NCI-H748 (cell line): ENCODE measurements at regions not wholly inside any gene's neighbourhood (a gene's known extent, or its start where the extent isn't known, plus 50 kb on each side); places are given as distances from the start of the nearest gene placed in this dataset.
"Not testable (repeated sequence)": the region's sequence is repeated elsewhere in the genome, so short reads cannot be mapped to it uniquely, and the experiment has no call there.

Experiments used
- DNase-seq: peaks from one replicate; lab custom pipeline; 2025; ENCODE audit not compliant: unreplicated experiment; lab: John Stamatoyannopoulos, UW

DNA sequence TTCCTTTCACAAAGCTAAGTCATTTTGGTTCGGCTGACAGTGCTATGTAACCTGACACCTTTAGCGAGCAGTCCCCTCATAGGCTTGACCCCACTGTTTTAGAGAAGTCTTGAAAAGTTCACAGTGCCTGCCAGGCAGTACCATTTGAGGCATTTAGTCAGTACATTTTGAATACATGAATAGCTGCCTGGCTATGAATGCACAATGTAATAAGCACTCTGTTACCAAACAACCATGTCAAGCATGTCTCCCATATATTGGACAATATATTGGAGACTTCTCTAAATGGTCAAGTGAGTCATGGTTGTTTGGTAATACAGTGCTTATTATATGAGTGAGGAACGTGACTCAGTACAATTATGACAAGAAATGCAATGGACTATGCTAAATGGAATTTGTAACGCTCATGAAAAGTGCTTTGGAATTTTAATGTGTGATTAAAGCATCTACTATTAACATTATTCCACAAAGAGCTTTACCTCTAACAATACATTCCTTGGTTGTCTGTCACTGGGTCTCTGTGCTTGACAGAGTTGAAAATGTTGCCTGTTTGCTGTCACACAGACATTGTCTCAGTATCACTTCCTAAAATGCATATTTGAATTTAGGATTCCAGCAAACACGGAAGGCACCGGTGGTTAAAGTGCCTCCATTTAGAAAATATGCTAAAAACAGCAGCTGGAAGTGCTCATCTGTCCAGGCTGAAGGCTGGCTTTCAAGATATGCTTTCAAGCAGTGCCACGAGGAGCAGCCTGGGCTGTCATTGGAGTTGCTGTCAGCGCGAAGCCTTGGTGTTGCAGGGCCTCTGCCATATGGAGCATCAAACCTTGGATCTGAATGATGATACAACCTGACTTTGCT is 458.6 kb downstream of the FBXO15 start:
- DNase-seq: peak; percentile 43

DNA sequence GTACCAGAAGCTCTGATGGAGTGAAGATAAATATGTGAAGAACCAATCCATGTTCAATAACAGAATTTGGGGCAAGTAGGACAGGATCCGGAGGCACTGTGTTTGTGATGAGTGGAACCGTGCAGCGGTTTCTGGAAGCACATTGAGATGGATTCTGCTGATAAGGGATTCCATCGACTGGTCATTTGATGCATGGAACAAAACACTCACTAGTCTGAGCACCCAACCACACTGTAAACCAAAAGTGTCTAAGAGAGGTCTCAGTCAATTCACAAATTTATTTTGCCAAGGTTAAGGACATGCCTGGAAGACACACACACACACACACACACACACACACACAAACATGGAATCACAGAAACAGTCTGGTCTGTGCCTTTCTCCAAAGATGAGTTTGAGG is 459.5 kb downstream of the FBXO15 start:
- no peak for DNase-seq

DNA sequence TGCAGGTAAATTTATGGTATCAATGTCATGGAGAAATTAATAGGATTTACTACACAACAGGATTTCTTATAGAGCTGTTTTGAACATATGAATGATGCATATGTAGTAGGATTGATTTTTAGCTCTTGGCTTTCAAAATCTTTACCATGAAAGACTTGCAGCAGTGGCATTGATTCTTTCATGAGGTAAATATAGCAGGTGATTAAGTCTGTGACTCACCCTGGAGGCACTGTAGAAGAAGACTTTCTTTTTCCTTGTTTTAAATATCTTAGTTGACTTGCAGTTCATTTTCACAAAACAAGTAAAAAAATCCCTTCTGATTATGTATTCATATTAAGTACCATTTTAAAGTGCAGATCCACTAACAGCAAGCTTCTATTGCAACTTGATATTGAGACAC is 463.0 kb downstream of the FBXO15 start:
- no peak for DNase-seq

DNA sequence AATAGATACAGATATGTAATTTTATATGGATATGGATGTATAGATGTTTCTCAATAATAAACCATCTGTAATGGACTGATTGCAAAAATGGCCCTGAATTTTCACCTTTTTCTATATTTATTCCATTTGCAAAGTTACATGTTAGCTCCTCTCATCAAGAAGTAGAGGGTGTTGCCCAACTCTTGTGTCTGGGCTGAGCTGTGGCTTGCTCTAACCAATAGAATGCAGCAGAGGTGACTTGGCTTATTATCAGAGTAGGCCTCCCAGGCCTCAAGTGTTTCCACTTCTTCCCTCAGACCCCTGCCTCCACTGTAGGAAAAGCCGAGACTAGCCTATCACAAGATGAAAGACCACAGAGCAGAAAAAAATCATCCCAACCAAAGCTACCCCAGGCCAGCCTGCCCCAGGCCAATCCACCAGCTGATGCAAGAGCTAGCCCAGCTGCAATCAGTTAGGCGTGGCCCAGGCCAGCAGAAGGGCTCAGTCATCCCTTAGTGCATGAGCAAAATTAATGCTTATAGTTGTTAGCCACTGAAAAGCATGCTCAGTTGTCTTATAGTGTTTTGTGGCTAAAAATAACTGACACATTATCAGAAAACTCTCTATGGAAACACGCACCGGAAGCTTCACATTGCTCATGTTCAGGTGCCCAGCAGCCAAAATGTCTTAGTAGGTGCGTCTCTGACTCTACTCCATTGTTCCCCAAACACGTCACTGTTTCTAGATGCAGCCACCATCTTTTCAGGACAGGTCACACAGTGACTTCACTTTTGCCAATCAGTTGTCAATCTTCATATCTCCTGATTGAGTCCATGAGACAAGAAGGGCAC is 464.0 kb downstream of the FBXO15 start:
- no peak for DNase-seq

DNA sequence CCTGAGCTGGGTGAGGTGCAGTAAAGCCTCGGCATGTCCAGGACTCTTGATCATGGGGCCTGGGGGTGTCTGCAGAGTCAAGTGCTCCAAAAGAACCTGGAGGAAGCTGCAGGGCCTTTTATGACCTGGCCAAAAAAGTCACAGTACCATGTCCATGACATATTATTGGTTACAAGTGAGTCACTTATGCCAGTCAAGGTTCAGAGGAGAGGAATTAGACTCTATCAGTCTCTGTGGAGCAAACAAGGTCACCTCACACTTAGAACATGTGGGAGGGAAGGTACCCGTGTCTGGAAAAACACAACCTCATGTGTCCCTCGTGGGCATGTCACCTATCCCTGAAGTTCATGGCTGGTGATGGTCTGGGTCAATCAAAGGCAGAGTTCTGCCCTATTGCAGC is 465.7 kb downstream of the FBXO15 start:
- DNase-seq: no peak

DNA sequence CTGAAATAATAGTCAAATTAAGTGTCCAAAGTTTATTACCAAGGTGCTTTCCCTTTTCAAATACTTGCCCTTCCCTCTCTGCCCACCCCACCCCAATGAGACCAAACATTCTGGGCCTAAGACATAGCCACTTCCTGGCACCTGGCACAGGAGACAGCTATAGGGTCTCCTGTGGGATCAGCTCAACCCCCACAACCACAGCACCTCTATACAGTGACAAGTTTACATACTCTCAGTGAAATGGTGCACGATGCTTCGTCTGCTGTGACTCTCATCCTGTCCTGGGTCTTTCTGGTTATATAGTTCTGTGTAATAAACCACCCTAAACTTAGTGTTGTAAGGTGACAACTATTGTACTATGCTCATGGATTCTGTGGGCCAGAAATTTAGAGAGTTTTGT is 466.2 kb downstream of the FBXO15 start:
- DNase-seq: no peak

DNA sequence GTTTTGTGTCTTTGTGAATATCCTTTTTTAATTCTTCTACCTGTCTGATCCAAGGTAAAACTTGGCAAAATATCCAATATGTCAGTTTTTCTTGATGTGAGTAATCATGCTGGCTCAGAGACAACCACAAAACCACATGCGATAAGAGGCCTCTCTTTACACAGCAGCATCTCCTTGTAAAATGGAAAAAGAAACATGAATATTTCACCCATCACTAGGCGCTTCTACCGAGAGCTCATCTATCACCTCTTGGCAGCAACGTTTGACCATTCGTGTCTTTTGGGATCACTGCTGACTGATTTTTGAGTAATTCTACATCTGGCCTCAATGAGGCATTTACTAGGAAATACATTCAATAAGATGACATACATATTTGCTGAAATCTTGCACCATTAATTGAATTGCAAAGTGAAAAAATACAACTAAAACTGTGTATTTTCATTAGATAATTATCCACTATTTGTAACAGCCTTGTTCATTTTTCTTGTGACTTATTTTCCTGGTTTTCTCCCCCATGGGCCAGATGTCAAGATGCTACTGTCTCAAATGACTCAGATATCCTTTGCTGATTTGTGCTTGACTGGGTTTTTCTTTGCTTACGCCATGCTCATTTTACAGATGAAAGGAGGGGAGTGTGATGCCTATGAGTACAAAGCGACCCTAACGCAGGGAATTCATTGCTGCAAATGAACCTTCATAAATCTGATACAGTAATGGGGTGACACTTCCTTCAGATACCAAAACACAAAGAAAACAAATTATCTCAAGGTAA is 467.5 kb downstream of the FBXO15 start:
- DNase-seq: no peak

DNA sequence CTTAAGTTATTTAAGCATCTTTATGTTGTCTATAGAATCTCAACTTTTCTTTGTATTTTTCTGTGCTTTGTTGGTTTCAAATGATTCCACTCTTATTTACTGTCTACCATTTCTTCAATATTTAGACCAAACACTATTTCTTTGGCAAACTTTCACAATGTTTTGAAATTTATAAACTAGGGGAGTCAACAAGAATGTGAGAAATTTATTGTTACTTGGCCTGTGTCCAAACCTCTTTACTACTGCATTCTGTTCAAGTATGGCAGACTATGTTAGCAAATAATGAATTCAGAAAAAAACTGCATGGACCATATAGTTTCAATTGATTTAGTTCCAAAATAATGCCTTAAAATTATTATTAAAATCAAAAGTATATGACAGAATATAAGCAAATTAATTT is 470.2 kb downstream of the FBXO15 start:
- DNase-seq: no peak

DNA sequence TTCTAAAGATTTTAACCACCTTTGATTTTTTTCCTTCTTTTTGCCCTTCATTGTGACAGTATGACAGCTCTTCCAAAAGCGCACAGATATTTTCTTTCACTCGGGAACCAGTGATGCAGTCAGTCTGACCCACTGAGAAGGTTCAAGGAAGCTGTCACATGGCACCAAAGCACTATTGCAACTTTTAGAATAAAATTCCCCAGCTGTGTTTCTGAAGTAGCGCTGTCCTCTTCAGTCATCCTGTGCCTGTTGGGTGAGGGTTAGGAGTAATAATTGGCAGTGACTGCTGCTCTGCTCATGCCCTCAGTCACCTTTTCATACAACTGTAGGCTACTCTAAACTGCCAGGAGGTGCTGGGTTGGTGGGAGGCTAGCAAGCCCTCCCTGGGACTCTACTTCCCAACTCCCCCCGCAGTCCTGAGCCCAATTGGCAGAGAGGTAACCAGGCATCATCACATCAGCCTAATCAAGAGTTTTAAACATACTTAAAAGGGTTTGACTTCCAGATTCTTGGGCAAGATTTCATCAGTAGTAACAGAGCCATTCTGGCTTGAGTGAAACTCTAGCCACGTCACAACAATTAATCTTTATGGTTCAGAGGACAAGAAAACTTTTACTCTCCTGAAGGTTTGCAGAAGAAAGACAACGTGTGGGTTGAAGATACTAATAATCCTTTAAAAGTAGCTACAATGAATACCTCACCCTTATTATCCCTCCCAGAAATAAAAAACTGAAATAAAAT is 473.3 kb downstream of the FBXO15 start:
- DNase-seq: no peak

DNA sequence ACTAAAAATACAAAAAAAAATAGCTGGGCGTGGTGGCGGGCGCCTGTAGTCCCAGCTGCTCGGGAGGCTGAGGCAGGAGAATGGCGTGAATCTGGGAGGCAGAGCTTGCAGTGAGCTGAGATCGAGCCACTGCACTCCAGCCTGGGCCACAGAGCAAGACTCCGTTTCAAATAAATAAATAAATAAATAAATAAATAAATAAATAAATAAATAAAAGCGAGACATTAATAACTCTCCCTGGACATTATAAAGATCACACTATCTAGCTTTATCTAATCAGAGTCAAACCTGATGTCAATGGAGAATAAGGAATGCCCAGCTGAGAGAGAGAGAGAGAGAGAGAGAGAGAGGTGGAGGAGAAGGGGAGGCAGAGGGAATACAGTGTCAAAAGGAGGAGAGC is 476.2 kb downstream of the FBXO15 start:
- DNase-seq: not testable (repeated sequence)

DNA sequence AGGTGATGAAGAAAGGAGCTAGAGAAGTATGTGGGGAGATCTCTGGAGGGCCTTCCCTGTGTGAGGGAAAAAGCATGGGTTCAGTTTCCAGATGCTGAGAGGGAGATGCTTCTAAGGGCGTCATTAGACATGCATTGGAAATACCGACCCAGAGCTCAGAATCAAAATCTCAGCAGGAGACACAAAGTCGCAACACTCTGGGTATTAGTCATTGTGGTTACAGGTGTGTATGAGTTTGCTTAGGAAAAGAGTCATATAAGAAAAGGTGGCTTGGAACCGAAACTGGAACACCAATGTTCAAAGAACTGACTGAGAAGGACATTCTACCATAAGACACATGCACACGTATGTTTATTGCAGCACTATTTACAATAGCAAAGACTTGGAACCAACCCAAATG is 477.1 kb downstream of the FBXO15 start:
- DNase-seq: no peak

DNA sequence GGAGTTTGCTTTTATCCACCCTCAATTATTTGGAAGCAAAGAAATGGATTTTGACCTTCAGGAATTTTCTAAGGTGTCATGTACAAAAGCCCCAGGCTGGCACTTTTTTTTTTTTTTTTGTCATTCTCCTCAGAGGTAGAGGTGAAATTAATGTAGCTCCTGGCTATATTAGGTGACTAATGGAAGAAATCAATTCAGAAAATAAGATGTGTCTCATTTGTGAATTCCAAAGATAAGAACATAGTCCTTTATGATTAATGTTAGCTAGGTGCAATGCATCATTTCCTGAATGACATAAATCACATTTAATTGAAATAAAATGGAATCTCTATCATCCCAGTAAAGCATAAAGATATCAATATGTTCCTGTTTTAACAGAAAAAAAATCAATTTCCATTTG is 477.6 kb downstream of the FBXO15 start:
- DNase-seq: no peak

DNA sequence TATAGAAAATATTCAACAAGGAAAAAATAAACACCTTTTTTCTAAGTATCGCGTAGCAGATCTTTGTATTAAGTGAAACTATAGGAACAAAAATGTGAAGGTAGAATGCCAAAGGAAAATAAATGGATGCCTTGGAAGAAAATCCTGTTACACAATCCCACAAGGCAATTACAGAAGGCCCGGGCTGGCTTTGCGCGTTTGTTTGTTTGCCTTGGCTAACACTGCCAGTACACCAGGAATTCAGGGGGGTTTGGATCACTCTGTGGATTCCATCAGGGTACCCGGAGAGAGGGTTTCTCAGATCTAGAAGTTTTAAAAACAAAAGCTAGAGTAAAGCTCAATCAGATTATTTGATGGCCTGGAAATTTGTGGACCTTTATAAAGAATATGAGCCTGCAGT is 478.3 kb downstream of the FBXO15 start:
- peak; percentile 14 for DNase-seq

DNA sequence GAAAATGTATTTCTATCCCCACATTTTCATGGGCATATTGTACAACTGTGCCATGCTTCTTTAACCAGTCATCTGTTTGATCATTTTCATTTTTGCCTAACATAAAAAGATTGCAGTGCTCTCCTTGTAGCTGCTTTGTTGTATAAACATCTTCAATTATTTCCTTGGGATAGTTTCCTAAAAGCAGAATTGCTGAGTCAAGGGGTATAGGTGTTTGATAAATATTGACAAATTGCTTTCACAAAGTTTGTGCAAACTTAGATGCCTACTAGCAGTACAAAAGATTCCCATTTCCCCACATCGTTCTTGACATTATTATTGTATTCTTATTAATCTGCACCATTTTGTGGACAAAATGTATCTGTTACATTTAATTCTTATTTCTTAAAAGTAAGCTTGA is 479.6 kb downstream of the FBXO15 start:
- no peak for DNase-seq

DNA sequence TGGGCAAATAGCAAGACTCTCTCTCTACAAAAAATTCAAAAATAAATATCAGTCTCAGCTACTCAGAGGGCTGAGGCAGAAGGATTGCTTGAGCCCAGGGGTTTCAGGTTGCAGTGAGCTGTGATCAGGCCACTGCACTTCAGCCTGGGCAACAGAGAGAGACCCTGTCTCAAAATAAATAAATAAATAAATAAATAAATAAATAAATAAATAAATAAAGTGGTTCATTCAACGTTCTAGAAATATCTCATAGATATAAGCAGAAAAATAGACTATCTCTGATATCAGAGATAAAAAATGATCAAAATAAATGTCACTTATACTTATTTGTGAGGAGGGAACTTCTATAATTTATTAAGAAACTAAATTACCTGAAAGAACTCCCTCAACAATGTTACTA is 480.9 kb downstream of the FBXO15 start:
- no peak for DNase-seq

DNA sequence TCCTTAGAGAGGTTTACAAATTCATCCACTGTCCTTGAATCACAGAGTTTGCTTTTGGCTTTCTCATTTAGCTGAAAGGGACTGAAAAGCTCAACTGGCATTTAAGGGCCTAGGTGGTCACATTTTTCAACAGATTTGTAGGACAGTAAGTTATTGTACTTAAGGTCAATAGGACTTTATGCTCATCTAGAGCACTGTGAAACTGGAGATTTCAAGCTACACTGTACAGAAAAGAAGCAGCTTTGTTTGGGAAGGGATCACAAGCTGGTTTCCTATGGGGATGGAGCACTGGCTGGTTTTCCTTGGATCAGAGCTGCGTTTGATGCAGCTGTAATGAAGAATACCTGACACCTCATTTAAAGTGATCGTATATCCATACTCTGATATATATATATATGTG is 482.7 kb downstream of the FBXO15 start:
- no peak for DNase-seq

DNA sequence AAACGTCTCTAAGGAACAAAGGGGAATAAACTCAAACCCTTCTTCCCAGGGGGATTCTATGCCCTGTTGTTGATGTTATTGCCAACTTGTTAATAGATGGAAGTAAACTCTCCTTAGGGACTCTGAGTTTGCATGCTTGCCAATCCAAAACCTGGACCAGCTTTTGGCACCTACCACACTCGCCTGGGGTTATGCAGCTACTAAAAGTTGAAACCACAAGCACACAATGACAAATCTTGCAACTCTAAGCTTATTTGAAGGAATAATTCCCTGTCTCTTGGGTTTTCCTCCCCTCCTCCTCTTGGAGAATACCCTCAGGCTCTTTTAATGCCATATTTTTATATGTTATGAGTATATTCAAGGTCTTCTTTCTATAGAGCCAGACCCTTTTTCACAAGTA is 484.1 kb downstream of the FBXO15 start:
- DNase-seq: no peak

DNA sequence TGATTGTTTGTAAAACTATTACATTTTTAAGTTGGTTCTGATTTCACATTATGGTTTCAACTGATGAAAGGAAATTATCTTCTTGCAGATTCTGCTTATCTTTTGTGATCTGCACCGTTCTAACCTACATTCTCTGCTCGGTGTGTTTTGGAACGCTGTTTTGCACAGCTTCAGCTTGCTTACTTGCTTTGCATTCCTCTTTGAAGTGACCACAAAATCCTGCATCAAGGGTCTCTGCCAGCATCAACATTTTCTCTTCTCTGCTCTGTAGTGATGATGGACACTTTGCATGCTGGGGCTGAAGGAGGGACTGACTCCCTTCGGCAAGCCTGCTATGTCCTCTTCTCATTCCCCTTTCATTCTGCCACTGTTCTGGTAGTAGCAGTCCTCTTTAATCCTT is 485.2 kb downstream of the FBXO15 start:
- DNase-seq: no peak

DNA sequence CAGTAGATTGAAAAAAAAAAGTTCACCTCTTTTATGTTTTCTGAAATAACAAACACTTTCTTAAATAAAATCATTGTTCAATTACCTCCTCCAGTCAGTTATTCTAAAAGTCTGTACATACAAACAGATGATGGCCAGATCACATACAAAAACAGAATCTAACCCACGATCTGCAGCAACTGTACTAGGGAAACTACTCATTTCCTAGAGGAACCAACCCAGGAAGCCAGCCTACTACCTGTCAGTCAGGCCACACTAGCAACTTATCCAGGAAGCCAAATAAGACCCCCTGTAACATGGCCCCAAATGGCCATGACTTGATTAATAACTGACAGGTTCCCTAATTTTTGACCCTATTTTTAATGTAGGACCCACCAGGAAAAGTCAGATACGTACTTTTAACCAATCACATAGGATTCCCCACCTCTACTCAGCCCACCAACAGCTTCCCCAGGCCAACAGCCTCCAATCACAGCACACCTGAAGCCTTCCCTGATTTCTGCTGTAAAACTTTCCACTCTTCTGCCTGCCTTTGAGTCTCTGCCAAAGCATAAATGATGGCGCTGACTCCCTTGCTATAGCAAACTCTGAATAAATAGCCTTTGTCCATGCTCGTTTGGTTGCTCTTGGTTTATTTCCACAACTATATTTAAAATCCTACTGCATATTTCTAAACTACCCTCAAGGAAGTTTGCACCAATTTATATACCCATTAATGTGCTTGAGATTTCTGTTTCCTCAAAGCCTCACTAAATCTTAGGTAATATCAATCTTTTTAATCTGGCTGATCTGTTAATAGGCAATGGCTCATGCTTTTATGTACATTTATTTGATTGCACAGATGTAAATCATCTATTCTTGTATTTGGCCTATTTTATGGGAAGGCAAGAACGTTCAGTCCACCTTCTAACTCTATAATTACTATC is 486.4 kb downstream of the FBXO15 start:
- DNase-seq: no peak

DNA sequence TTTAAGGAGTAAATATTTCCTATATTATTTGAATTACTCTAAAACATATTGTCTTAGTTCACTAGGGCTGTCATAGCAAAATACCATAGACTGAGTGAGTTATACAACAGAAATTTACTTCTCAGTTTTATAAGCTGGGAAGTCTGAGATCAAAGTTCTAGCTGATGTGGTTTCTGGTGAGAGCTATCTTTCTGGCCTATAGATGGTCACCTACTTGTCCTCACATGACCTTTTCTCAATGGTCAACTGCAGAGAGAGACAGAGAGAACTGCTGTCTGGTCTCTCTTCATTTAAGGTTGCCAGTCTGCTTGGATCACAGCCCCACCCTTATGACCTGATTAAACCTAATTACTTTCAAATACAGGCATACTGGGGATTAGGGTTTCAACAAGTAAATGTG is 490.9 kb downstream of the FBXO15 start:
- DNase-seq: no peak
